ENCODE measurements at regions not wholly inside any gene's neighbourhood (a gene's known extent, or its start where the extent isn't known, plus 50 kb on each side); places are given as distances from the start of the nearest gene placed in this dataset.
"Not testable (repeated sequence)": the region's sequence is repeated elsewhere in the genome, so short reads cannot be mapped to it uniquely, and the experiment has no call there.

- no peak for DNase-seq (ENCODE audit: extremely low spot score)
- CTCF ChIA-PET = no interaction called here
- POLR2A ChIA-PET = no interaction called here
- TF ChIP-seq FOXA1 (IDR thresholded peaks at IDR 0.05) (no peak), ELF4 (IDR thresholded peaks at IDR 0.05) (no peak), BHLHE40 (IDR thresholded peaks at IDR 0.05; ENCODE audit: borderline replicate concordance) (no peak), FOXM1 (IDR thresholded peaks at IDR 0.05; ENCODE audit: borderline replicate concordance) (no peak), CTBP1 (IDR thresholded peaks at IDR 0.05; ENCODE audit: borderline replicate concordance) (no peak), ARNT (IDR thresholded peaks at IDR 0.05) (no peak), SP1 (IDR thresholded peaks at IDR 0.05) (no peak), HDGF (IDR thresholded peaks at IDR 0.05; ENCODE audit: borderline replicate concordance) (no peak)
These were observed 65.7 kb upstream of the CEP85L start for GRCh38 chr6:118717106-118717505.

- DNase-seq (ENCODE audit: extremely low spot score); POLR2A ChIA-PET; CTCF ChIA-PET: not testable (repeated sequence)
These were observed 64.5 kb upstream of the CEP85L start for GRCh38 chr6:118715907-118716306.

GRCh38 chr6:118715376-118715775 lies 64.0 kb upstream of the CEP85L start:
- TF ChIP-seq CTBP1 (IDR thresholded peaks at IDR 0.05; ENCODE audit: borderline replicate concordance) = no peak
- TF ChIP-seq LEF1 (IDR thresholded peaks at IDR 0.05; ENCODE audit: borderline replicate concordance) = no peak
- no peak for TF ChIP-seq PKNOX1 (IDR thresholded peaks at IDR 0.05)
- TF ChIP-seq NFRKB (IDR thresholded peaks at IDR 0.05) = no peak
- no peak for TF ChIP-seq SP1 (IDR thresholded peaks at IDR 0.05)
- POLR2A ChIA-PET = no interaction called here
- DNase-seq (ENCODE audit: extremely low spot score) = no peak
- CTCF ChIA-PET = no interaction called here

GRCh38 chr6:118714756-118715155 lies 63.4 kb upstream of the CEP85L start:
- ChIA-PET POLR2A (no interaction called here), CTCF (no interaction called here)

GRCh38 chr6:118712969-118713368 lies 61.6 kb upstream of the CEP85L start:
- ChIA-PET CTCF (no interaction called here), POLR2A (interaction anchor here (1.4 kb wide), 1 partner anchor 62 kb away, joined by 3 read pairs; the partner anchor contains the start of gene CEP85L)
- TF ChIP-seq BHLHE40 (IDR thresholded peaks at IDR 0.05; ENCODE audit: borderline replicate concordance) (no peak), HDGF (IDR thresholded peaks at IDR 0.05; ENCODE audit: borderline replicate concordance) (no peak), FOXA1 (IDR thresholded peaks at IDR 0.05) (no peak), LEF1 (IDR thresholded peaks at IDR 0.05; ENCODE audit: borderline replicate concordance) (no peak), SUZ12 (IDR thresholded peaks at IDR 0.05) (no peak), SP1 (IDR thresholded peaks at IDR 0.05) (no peak), PKNOX1 (IDR thresholded peaks at IDR 0.05) (no peak), ELF4 (IDR thresholded peaks at IDR 0.05) (no peak), TARDBP (IDR thresholded peaks at IDR 0.05) (no peak), ZNF384 (IDR thresholded peaks at IDR 0.05) (no peak), NFRKB (IDR thresholded peaks at IDR 0.05) (no peak), FOXM1 (IDR thresholded peaks at IDR 0.05; ENCODE audit: borderline replicate concordance) (no peak)
- DNase-seq (ENCODE audit: extremely low spot score) = no peak

More at GRCh38 chr6:118714756-118715155, 63.4 kb upstream of the CEP85L start:
- no peak for TF ChIP-seq FOXK2 (IDR thresholded peaks at IDR 0.05)
- no peak for TF ChIP-seq CTBP1 (IDR thresholded peaks at IDR 0.05; ENCODE audit: borderline replicate concordance)
- no peak for TF ChIP-seq PKNOX1 (IDR thresholded peaks at IDR 0.05)
- TF ChIP-seq SUZ12 (IDR thresholded peaks at IDR 0.05) = no peak
- no peak for TF ChIP-seq TARDBP (IDR thresholded peaks at IDR 0.05)
- TF ChIP-seq FOXM1 (IDR thresholded peaks at IDR 0.05; ENCODE audit: borderline replicate concordance) = no peak
- no peak for TF ChIP-seq FOXA1 (IDR thresholded peaks at IDR 0.05)
- no peak for TF ChIP-seq ARNT (IDR thresholded peaks at IDR 0.05)
- no peak for TF ChIP-seq SP1 (IDR thresholded peaks at IDR 0.05)
- TF ChIP-seq L3MBTL2 (conservative IDR thresholded peaks at IDR 0.05) = no peak
- no peak for TF ChIP-seq ELF4 (IDR thresholded peaks at IDR 0.05)
- no peak for DNase-seq (ENCODE audit: extremely low spot score)

- no peak for DNase-seq (ENCODE audit: extremely low spot score)
- ChIA-PET POLR2A (no interaction called here), CTCF (no interaction called here)
- no peak for TF ChIP-seq BHLHE40 (IDR thresholded peaks at IDR 0.05; ENCODE audit: borderline replicate concordance)
- TF ChIP-seq SP1 (IDR thresholded peaks at IDR 0.05) = no peak
- TF ChIP-seq FOXK2 (IDR thresholded peaks at IDR 0.05) = no peak
- no peak for TF ChIP-seq LEF1 (IDR thresholded peaks at IDR 0.05; ENCODE audit: borderline replicate concordance)
- no peak for TF ChIP-seq TARDBP (IDR thresholded peaks at IDR 0.05)
- TF ChIP-seq NFRKB (IDR thresholded peaks at IDR 0.05) = no peak
- TF ChIP-seq FOXA1 (IDR thresholded peaks at IDR 0.05) = no peak
- no peak for TF ChIP-seq CTBP1 (IDR thresholded peaks at IDR 0.05; ENCODE audit: borderline replicate concordance)
- no peak for TF ChIP-seq SUZ12 (IDR thresholded peaks at IDR 0.05)
These were observed 59.2 kb upstream of the CEP85L start for GRCh38 chr6:118710616-118711015.

- ChIA-PET CTCF (interaction anchor here (0.7 to 1.0 kb wide), 3 partner anchors 32 to 62 kb away, joined by 3 read pairs; no protein-coding TSS in a partner anchor), POLR2A (interaction anchor here (1.0 to 1.3 kb wide), 3 partner anchors 12 to 58 kb away, joined by 3 to 7 read pairs (median 3); partner anchors contain the start of gene CEP85L)
- no peak for DNase-seq (ENCODE audit: extremely low spot score)
- no peak for TF ChIP-seq LEF1 (IDR thresholded peaks at IDR 0.05; ENCODE audit: borderline replicate concordance)
- no peak for TF ChIP-seq SUZ12 (IDR thresholded peaks at IDR 0.05)
- TF ChIP-seq L3MBTL2 (conservative IDR thresholded peaks at IDR 0.05) = no peak
- TF ChIP-seq BHLHE40 (IDR thresholded peaks at IDR 0.05; ENCODE audit: borderline replicate concordance) = no peak
- TF ChIP-seq NFRKB (IDR thresholded peaks at IDR 0.05) = no peak
- no peak for TF ChIP-seq ZNF384 (IDR thresholded peaks at IDR 0.05)
These were observed 58.5 kb upstream of the CEP85L start for GRCh38 chr6:118709859-118710350.

Data from HEK293T (cell line).